Epithelial cell of esophagus (primary cell): ENCODE measurements at regions not wholly inside any gene's neighbourhood (a gene's known extent, or its start where the extent isn't known, plus 50 kb on each side); places are given as distances from the start of the nearest gene placed in this dataset.

Source experiments
- DNase-seq: peaks from one replicate; pipeline ENCODE4 v3.0.0; 2010; ENCODE audit warnings: low read depth
- H3K4me3 ChIP-seq: 2 replicates; pipeline ENCODE4 v1.5.1; 2011; ENCODE audit warnings: mild to moderate bottlenecking, low read length, control low read depth
- CTCF ChIP-seq: IDR thresholded peaks from 2 replicates; pipeline ENCODE4 v1.5.1; 2011; ENCODE audit warnings: low read depth, mild to moderate bottlenecking, low read length, control low read depth, inconsistent platforms; ENCODE audit not compliant: insufficient read depth; ENCODE audit errors: missing control alignments

GRCh38 chr6:113271437-113271836, 585.7 kb upstream of the MARCKS start:
- TF ChIP-seq CTCF = no peak
- H3K4me3 ChIP-seq = no peak overlapping the region
- DNase-seq = no peak

- DNase-seq = no peak
- TF ChIP-seq CTCF = no peak
- no peak overlapping the region for H3K4me3 ChIP-seq
Observed at GRCh38 chr6:113276601-113277000, 580.5 kb upstream of the MARCKS start.

GRCh38 chr6:113277111-113277510, 580.0 kb upstream of the MARCKS start:
- no peak overlapping the region for H3K4me3 ChIP-seq
- no peak for DNase-seq
- no peak for TF ChIP-seq CTCF

- no peak for TF ChIP-seq CTCF
- DNase-seq = no peak
Observed at GRCh38 chr6:113281014-113281413, 576.1 kb upstream of the MARCKS start.

GRCh38 chr6:113281431-113281830, 575.7 kb upstream of the MARCKS start:
- DNase-seq = no peak
- no peak overlapping the region for H3K4me3 ChIP-seq
- no peak for TF ChIP-seq CTCF

More at GRCh38 chr6:113281014-113281413, 576.1 kb upstream of the MARCKS start:
- H3K4me3 ChIP-seq = no peak overlapping the region

GRCh38 chr6:113287396-113287795, 569.7 kb upstream of the MARCKS start:
- no peak for DNase-seq
- no peak overlapping the region for H3K4me3 ChIP-seq
- no peak for TF ChIP-seq CTCF

GRCh38 chr6:113288409-113288808, 568.7 kb upstream of the MARCKS start:
- no peak overlapping the region for H3K4me3 ChIP-seq
- DNase-seq = no peak
- no peak for TF ChIP-seq CTCF
